IMR-90 (cell line): ENCODE measurements at regions not wholly inside any gene's neighbourhood (a gene's known extent, or its start where the extent isn't known, plus 50 kb on each side); places are given as distances from the start of the nearest gene placed in this dataset.

Source experiments
- ATAC-seq: fragments of 200-7000 bp; cut with Tn5 transposase; 2 replicates; pipeline ENCODE4 v1.9.1; 2020; ENCODE audit warnings: low read depth, mild to moderate bottlenecking, moderate library complexity
- BruUV-seq: library from RNA; stranded (reverse); fragments of 400-500 nt; replicated peaks from 2 replicates; lab custom pipeline; 2021; lab: Mats Ljungman, UMichigan
- CTCF ChIA-PET: fragments of 300-600 bp; formaldehyde crosslinking; extraction: SDS; loops from one replicate; lab custom pipeline; 2021; ENCODE audit warnings: antibody characterized with exemption; lab: Yijun Ruan, JAX
- POLR2A ChIA-PET: fragments of 300-600 bp; sonication (Branson Sonifier 250); formaldehyde crosslinking; loops from one replicate; lab custom pipeline; 2022; ENCODE audit warnings: antibody characterized with exemption; ENCODE audit not compliant: unreplicated experiment; lab: Charles Lee
- DNase-seq: peaks from one replicate; pipeline ENCODE4 v3.0.0; 2013
- H2AFZ ChIP-seq: replicated peaks from 2 replicates; pipeline ENCODE3; 2013; ENCODE audit warnings: low read length, mild to moderate bottlenecking; ENCODE audit not compliant: poor library complexity
- H2AK5ac ChIP-seq: 2 replicates; pipeline ENCODE4 v1.6.1; 2013; ENCODE audit warnings: low read depth, low read length, inconsistent platforms
- H2AK9ac ChIP-seq: replicated peaks from 2 replicates; pipeline ENCODE3; 2013; ENCODE audit warnings: mild to moderate bottlenecking, low read depth, low read length, moderate library complexity; ENCODE audit not compliant: poor library complexity
- H2BK120ac ChIP-seq: 2 replicates; pipeline ENCODE4 v1.6.1; 2013; ENCODE audit warnings: low read depth, low read length, inconsistent platforms
- H2BK15ac ChIP-seq: 3 replicates; pipeline ENCODE4 v1.6.1; 2013; ENCODE audit warnings: low read depth, low read length, inconsistent platforms
- H2BK20ac ChIP-seq: 2 replicates; pipeline ENCODE4 v1.6.1; 2013; ENCODE audit warnings: low read depth, mild to moderate bottlenecking, inconsistent platforms, low read length, moderate library complexity
- H2BK5ac ChIP-seq: 2 replicates; pipeline ENCODE4 v1.6.1; 2013; ENCODE audit warnings: mild to moderate bottlenecking, low read depth, low read length, inconsistent platforms; ENCODE audit not compliant: poor library complexity, severe bottlenecking
- H3K14ac ChIP-seq: replicated peaks from 2 replicates; pipeline ENCODE4 v1.6.1; 2013; ENCODE audit warnings: low read depth, low read length, inconsistent platforms
- H3K18ac ChIP-seq: 2 replicates; pipeline ENCODE4 v1.6.1; 2013; ENCODE audit warnings: low read depth, low read length, control low read depth
- H3K23ac ChIP-seq: 2 replicates; pipeline ENCODE4 v1.6.1; 2013; ENCODE audit warnings: low read depth, low read length, inconsistent platforms
- H3K27ac ChIP-seq: 2 replicates; pipeline ENCODE4 v1.5.1; 2013; ENCODE audit warnings: mild to moderate bottlenecking, control low read depth, low read length; ENCODE audit not compliant: insufficient read depth
- H3K27me3 ChIP-seq: 2 replicates; pipeline ENCODE4 v1.6.1; 2013; ENCODE audit warnings: low read length; ENCODE audit not compliant: control insufficient read depth, insufficient read depth
- H3K36me3 ChIP-seq: 2 replicates; pipeline ENCODE4 v1.6.1; 2013; ENCODE audit warnings: low read length, mixed read lengths; ENCODE audit not compliant: control insufficient read depth, insufficient read depth
- H3K4ac ChIP-seq: 2 replicates; pipeline ENCODE4 v1.6.1; 2013; ENCODE audit warnings: low read depth, low read length, inconsistent platforms
- H3K4me1 ChIP-seq: 2 replicates; pipeline ENCODE4 v1.6.1; 2013; ENCODE audit warnings: low read length, mixed read lengths; ENCODE audit not compliant: control insufficient read depth, insufficient read depth
- H3K4me2 ChIP-seq: 2 replicates; pipeline ENCODE4 v1.6.1; 2013; ENCODE audit warnings: low read depth, mild to moderate bottlenecking, control low read depth, low read length, moderate library complexity
- H3K4me3 ChIP-seq: 2 replicates; pipeline ENCODE4 v1.5.1; 2013; ENCODE audit warnings: low read depth, mild to moderate bottlenecking, control low read depth, low read length, moderate library complexity; ENCODE audit not compliant: insufficient read depth
- H3K56ac ChIP-seq: 2 replicates; pipeline ENCODE4 v1.6.1; 2013; ENCODE audit warnings: low read length, inconsistent platforms; ENCODE audit not compliant: insufficient read depth; ENCODE audit errors: extremely low read depth
- H3K79me1 ChIP-seq, 2 experiments: 2 replicates each; pipeline ENCODE4 v1.6.1; 2013; ENCODE audit warnings: low read length in 2 of 2, inconsistent platforms in 1 of 2, low read depth in 1 of 2
- H3K9ac ChIP-seq: 2 replicates; pipeline ENCODE4 v1.6.1; 2013; ENCODE audit warnings: low read depth, low read length, control low read depth
- H3K9me1 ChIP-seq: 2 replicates; pipeline ENCODE4 v1.6.1; 2013; ENCODE audit warnings: low read length, inconsistent platforms; ENCODE audit not compliant: insufficient read depth
- H3K9me3 ChIP-seq: 2 replicates; pipeline ENCODE4 v1.6.1; 2013; ENCODE audit warnings: low read length; ENCODE audit not compliant: control insufficient read depth, insufficient read depth
- H4K20me1 ChIP-seq: 2 replicates; pipeline ENCODE4 v1.6.1; 2013; ENCODE audit warnings: low read length, inconsistent platforms; ENCODE audit not compliant: insufficient read depth
- H4K5ac ChIP-seq: 2 replicates; pipeline ENCODE4 v1.6.1; 2013; ENCODE audit warnings: mild to moderate bottlenecking, low read depth, low read length, control low read depth
- H4K8ac ChIP-seq, 2 experiments: 2 replicates each; pipeline ENCODE4 v1.6.1; 2013; ENCODE audit warnings: low read depth in 2 of 2, low read length in 2 of 2, control low read depth in 1 of 2, inconsistent platforms in 1 of 2
- H4K91ac ChIP-seq: 2 replicates; pipeline ENCODE4 v1.6.1; 2013; ENCODE audit warnings: low read depth, low read length, inconsistent platforms; ENCODE audit not compliant: insufficient read depth
- BHLHE40 ChIP-seq: fragments of 150-350 bp; IDR thresholded peaks from 2 replicates; pipeline ENCODE4 v1.6.1; 2016; ENCODE audit warnings: mild to moderate bottlenecking, low read depth, low read length
- CEBPB ChIP-seq: IDR thresholded peaks from 2 replicates; pipeline ENCODE4 v1.6.1; 2012; ENCODE audit warnings: low read depth, low read length, improper control_type of control experiment
- CHD1 ChIP-seq: IDR thresholded peaks from 2 replicates; pipeline ENCODE4 v1.6.1; 2012; ENCODE audit warnings: low read depth, low read length, improper control_type of control experiment
- MAFK ChIP-seq: IDR thresholded peaks from 2 replicates; pipeline ENCODE4 v1.6.1; 2012; ENCODE audit warnings: low read depth, low read length, improper control_type of control experiment
- MAZ ChIP-seq: IDR thresholded peaks from 2 replicates; pipeline ENCODE4 v1.6.1; 2012; ENCODE audit warnings: low read depth, mild to moderate bottlenecking, low read length, improper control_type of control experiment, moderate library complexity, borderline replicate concordance
- MXI1 ChIP-seq: IDR thresholded peaks from 2 replicates; pipeline ENCODE4 v1.6.1; 2012; ENCODE audit warnings: low read depth, mild to moderate bottlenecking, low read length, moderate library complexity, borderline replicate concordance
- POLR2A ChIP-seq: IDR thresholded peaks from 2 replicates; pipeline ENCODE4 v1.6.1; 2012; ENCODE audit warnings: mild to moderate bottlenecking, low read depth, low read length
- RAD21 ChIP-seq: IDR thresholded peaks from 2 replicates; pipeline ENCODE4 v1.6.1; 2012; ENCODE audit warnings: low read length, improper control_type of control experiment
- RCOR1 ChIP-seq: IDR thresholded peaks from 2 replicates; pipeline ENCODE4 v1.6.1; 2012; ENCODE audit warnings: mild to moderate bottlenecking, low read length, improper control_type of control experiment; ENCODE audit not compliant: insufficient replicate concordance
- USF2 ChIP-seq: fragments of 150-350 bp; IDR thresholded peaks from 2 replicates; pipeline ENCODE4 v1.6.1; 2017; ENCODE audit warnings: mild to moderate bottlenecking, antibody characterized with exemption, low read length, low read depth
- WGBS, 2 experiments: methylation state at CpG; one replicate each; pipeline versions ENCODE4 v1.1.5 to v1.1.7; 2013; ENCODE audit warnings: missing lambda C conversion rate in 2 of 2; ENCODE audit not compliant: insufficient read length in 1 of 2; ENCODE audit errors: extremely low coverage in 2 of 2; 5-methylcytosine and 5-hydroxymethylcytosine counted together
- dilution Hi-C: fragments of 300-500 bp; cut with HindIII; formaldehyde crosslinking; loops from one replicate; pipeline ENCODE4 v1.14.3; 2018; ENCODE audit warnings: low sequenced_read_pairs; ENCODE audit not compliant: unreplicated experiment
- in situ Hi-C: fragments of 300-500 bp; cut with MboI; formaldehyde crosslinking; loops from 3 replicates; pipeline ENCODE4 v1.14.3; 2019; ENCODE audit warnings: low sequenced_read_pairs, inconsistent platforms, mixed read lengths
- intact Hi-C: fragments of 100-400 bp; cut with micrococcal nuclease; formaldehyde crosslinking; loops from 2 replicates; pipeline ENCODE4 v1.10.0; 2022

- no peak overlapping the region for H3K9ac ChIP-seq
- intact Hi-C loops = no loop called here
- CTCF ChIA-PET = no interaction called here
- no peak overlapping the region for H3K27ac ChIP-seq
- no TSS peak for BruUV-seq
- H2BK120ac ChIP-seq = no peak overlapping the region
- H3K27me3 ChIP-seq = no peaks in the 10 kb centered on the region
- no peak overlapping the region for H2AFZ ChIP-seq
- no peak overlapping the region for H2BK5ac ChIP-seq
- H3K4ac ChIP-seq = no peak overlapping the region
- no peak overlapping the region for H3K56ac ChIP-seq
- H3K4me1 ChIP-seq = no peaks in the 10 kb centered on the region
- no peak overlapping the region for H3K4me2 ChIP-seq
- POLR2A ChIA-PET = no interaction called here
- no peak overlapping the region for H2BK20ac ChIP-seq
- in situ Hi-C loops = no loop called here
- whole genome bisulfite sequencing, 2 experiments = no CpG with 5 or more reads among the region's 3 CpGs
- H4K5ac ChIP-seq = no peak overlapping the region
- no peak overlapping the region for H4K8ac ChIP-seq
- TF ChIP-seq CHD1 (no peak), CEBPB (no peak), MAFK (no peak), MXI1 (no peak), POLR2A (no peak), MAZ (no peak), RAD21 (no peak), RCOR1 (no peak), BHLHE40 (no peak), USF2 (no peak)
- no peaks in the 10 kb centered on the region for H3K9me1 ChIP-seq
- no peak overlapping the region for H2BK15ac ChIP-seq
- DNase-seq (no peak), ATAC-seq (no peak)
- H3K9me3 ChIP-seq = no peaks in the 10 kb centered on the region
- H3K18ac ChIP-seq = no peak overlapping the region
- no peak overlapping the region for H4K91ac ChIP-seq
- H2AK5ac ChIP-seq = no peak overlapping the region
- no peaks in the 10 kb centered on the region for H3K36me3 ChIP-seq
- H2AK9ac ChIP-seq = no peak overlapping the region
- H3K14ac ChIP-seq = no peak overlapping the region
- H3K4me3 ChIP-seq = no peak overlapping the region
- H4K20me1 ChIP-seq = no peaks in the 10 kb centered on the region
- no peaks in the 10 kb centered on the region for H3K79me1 ChIP-seq
- dilution Hi-C loops = no loop called here
- H3K23ac ChIP-seq = no peak overlapping the region
Observed at GRCh38 chr16:17887963-17888362, 417.2 kb upstream of the XYLT1 start.
